Uterus (tissue), 3 donors: ENCODE measurements at regions not wholly inside any gene's neighbourhood (a gene's known extent, or its start where the extent isn't known, plus 50 kb on each side); places are given as distances from the start of the nearest gene placed in this dataset.

Experiments used
- DNase-seq, 2 donors: peaks; one replicate each; pipeline ENCODE4 v3.0.0-alpha.2; 2019 to 2020
- H3K27ac ChIP-seq, 2 donors: fragments of 200-600 bp; sonication (generic); 1 replicate in 1 of 2; 2 replicates in 1 of 2; pipeline ENCODE4 v1.5.1; 2016 to 2018
- H3K27me3 ChIP-seq, 2 donors: fragments of 200-600 bp; sonication (generic); one replicate each; pipeline ENCODE4 v1.5.1; 2018 to 2019; ENCODE audit warnings: control low read depth in 1 of 2
- H3K36me3 ChIP-seq, 2 donors: fragments of 200-600 bp; sonication (generic); one replicate each; pipeline ENCODE4 v1.5.1; 2019; ENCODE audit warnings: control low read depth in 1 of 2
- H3K4me1 ChIP-seq, 2 donors: fragments of 200-600 bp; sonication (generic); one replicate each; pipeline ENCODE4 v1.5.1; 2018 to 2019; ENCODE audit warnings: control low read depth in 1 of 2
- H3K4me3 ChIP-seq, 2 donors: fragments of 200-600 bp; sonication (generic); 1 replicate in 1 of 2; 2 replicates in 1 of 2; pipeline ENCODE4 v1.5.1; 2018 to 2019; ENCODE audit warnings: mild to moderate bottlenecking in 1 of 2
- H3K9me3 ChIP-seq, 2 donors: fragments of 200-600 bp; sonication (generic); one replicate each; pipeline ENCODE4 v1.5.1; 2019; ENCODE audit warnings: control low read depth in 1 of 2
- POLR2A ChIP-seq, 2 donors: fragments of 450-650 bp; IDR thresholded peaks; one replicate each; pipeline ENCODE4 v1.6.1; 2016; ENCODE audit warnings: antibody characterized with exemption in 2 of 2, mild to moderate bottlenecking in 1 of 2, moderate library complexity in 1 of 2
- intact Hi-C: fragments of 100-400 bp; cut with DNase I; formaldehyde crosslinking; loops from one replicate; pipeline ENCODE4 v1.15.1; 2023; ENCODE audit warnings: low total_unique reads
- TF ChIP-seq, protein P1 (sequence below), 4 experiments: fragments of 200-600 bp in 2 of 4; fragments of 450-650 bp in 2 of 4; sonication (generic) in 2 of 4; IDR thresholded peaks; one replicate each; pipeline ENCODE4 v1.5.1; 2016 to 2019; ENCODE audit warnings: antibody characterized with exemption in 4 of 4, mild to moderate bottlenecking in 2 of 4, moderate library complexity in 1 of 4
- donor health status: DM: yes; HTN: yes; CAD: no.

- no peak for TF ChIP-seq POLR2A (IDR thresholded peaks at IDR 0.05)
- TF ChIP-seq, protein P1, sequence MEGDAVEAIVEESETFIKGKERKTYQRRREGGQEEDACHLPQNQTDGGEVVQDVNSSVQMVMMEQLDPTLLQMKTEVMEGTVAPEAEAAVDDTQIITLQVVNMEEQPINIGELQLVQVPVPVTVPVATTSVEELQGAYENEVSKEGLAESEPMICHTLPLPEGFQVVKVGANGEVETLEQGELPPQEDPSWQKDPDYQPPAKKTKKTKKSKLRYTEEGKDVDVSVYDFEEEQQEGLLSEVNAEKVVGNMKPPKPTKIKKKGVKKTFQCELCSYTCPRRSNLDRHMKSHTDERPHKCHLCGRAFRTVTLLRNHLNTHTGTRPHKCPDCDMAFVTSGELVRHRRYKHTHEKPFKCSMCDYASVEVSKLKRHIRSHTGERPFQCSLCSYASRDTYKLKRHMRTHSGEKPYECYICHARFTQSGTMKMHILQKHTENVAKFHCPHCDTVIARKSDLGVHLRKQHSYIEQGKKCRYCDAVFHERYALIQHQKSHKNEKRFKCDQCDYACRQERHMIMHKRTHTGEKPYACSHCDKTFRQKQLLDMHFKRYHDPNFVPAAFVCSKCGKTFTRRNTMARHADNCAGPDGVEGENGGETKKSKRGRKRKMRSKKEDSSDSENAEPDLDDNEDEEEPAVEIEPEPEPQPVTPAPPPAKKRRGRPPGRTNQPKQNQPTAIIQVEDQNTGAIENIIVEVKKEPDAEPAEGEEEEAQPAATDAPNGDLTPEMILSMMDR (IDR thresholded peaks at IDR 0.05), result no peak
- H3K4me3 ChIP-seq, result peak overlapping the region in 1 of 2 donors; percentile 12
- DNase-seq, result no peak
- intact Hi-C loops, result no loop called here
- no peaks in the 10 kb centered on the region for H3K9me3 ChIP-seq
- H3K27ac ChIP-seq, result peak overlapping the region; percentile 67
- peaks cover 0 to 12% of the 10 kb centered on the region in 2 donors for H3K4me1 ChIP-seq
- no peaks in the 10 kb centered on the region for H3K36me3 ChIP-seq
- no peaks in the 10 kb centered on the region for H3K27me3 ChIP-seq
Observed at GRCh38 chr21:16169102-16169511, 439.3 kb downstream of the USP25 start.

DNA sequence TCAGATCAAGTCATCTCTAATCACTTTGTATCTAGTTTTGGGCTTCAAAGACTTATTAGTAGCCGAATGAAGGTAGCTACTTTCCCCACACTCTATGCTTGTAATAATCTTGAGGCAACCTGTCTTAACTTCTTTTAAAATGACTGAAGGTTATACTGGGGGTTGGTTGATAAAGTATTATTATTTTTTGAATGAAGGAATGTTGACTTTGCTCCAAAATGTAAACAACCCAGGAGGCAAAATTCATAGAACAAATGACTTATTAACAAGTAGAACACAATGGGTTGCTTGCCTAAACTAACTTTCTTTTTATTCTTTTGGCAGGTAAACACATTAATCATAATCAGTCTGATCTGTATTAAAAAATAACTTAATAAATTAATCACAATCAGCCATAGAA lies 440.0 kb downstream of the USP25 start:
- no peak for DNase-seq
- Histone ChIP-seq H3K4me1 (peaks cover 0 to 12% of the 10 kb centered on the region in 2 donors), H3K9me3 (no peaks in the 10 kb centered on the region), H3K4me3 (no peak overlapping the region), H3K27me3 (no peaks in the 10 kb centered on the region), H3K36me3 (no peaks in the 10 kb centered on the region), H3K27ac (peak overlapping the region; percentile 67)
- TF ChIP-seq POLR2A (IDR thresholded peaks at IDR 0.05), result no peak
- TF ChIP-seq, protein P1 (IDR thresholded peaks at IDR 0.05), result no peak
- intact Hi-C loops, result no loop called here

GRCh38 chr21:16176570-16176969 lies 446.8 kb downstream of the USP25 start:
- Histone ChIP-seq H3K27ac (peak overlapping the region; percentile 13 to 45), H3K9me3 (no peaks in the 10 kb centered on the region), H3K36me3 (no peaks in the 10 kb centered on the region), H3K4me3 (no peak overlapping the region), H3K4me1 (no peaks in the 10 kb centered on the region), H3K27me3 (no peaks in the 10 kb centered on the region)
- TF ChIP-seq POLR2A (IDR thresholded peaks at IDR 0.05), result no peak
- TF ChIP-seq, protein P1 (IDR thresholded peaks at IDR 0.05), result no peak
- no peak for DNase-seq
- intact Hi-C loops, result no loop called here

DNA sequence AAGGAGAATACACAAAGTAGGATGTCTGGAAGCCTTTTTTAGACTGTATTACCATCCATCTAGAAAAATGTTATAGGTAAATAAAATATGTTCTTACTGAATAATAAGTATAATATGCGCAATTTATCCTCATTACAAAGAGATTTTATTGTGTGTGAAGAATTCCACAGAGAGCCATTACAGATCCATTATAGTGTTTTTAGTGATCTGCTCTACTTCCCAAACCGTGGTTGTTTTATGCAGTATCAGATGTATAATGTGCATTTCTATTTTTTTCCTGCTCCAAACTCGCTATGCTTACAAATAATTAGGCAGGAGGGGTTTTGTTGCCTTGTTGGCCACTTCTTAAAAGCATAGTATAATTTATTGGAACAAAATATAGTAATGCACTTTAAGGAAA lies 447.8 kb downstream of the USP25 start:
- no peak for DNase-seq

DNA sequence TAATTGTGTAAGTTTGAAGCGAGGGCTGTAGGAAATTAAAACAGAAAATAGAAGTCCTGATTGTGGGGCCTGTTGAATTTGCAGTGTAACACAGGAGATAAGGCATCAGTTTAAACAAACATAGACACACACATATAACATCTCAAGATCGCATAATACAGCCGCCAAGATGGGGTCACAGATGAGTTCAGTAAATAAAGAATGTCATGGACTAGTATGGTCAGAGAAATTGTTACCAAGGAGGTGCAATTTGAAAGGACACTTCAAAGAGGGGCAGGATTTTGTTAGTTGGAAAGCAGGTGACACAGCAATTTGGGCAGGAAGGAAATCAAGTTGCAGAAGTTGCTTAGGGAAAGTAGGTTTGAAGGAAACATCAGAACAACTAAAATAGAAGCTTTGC lies 450.0 kb downstream of the USP25 start:
- no peaks in the 10 kb centered on the region for H3K36me3 ChIP-seq
- intact Hi-C loops, result no loop called here
- DNase-seq, result no peak

More for the DNA sequence above, 447.8 kb downstream of the USP25 start:
- TF ChIP-seq, protein P1 (IDR thresholded peaks at IDR 0.05), result no peak
- no peak for TF ChIP-seq POLR2A (IDR thresholded peaks at IDR 0.05)
- Histone ChIP-seq H3K4me1 (no peaks in the 10 kb centered on the region), H3K27me3 (no peaks in the 10 kb centered on the region), H3K9me3 (no peaks in the 10 kb centered on the region), H3K36me3 (no peaks in the 10 kb centered on the region), H3K4me3 (no peak overlapping the region), H3K27ac (peak overlapping the region in 1 of 2 donors; percentile 10)
- intact Hi-C loops, result no loop called here

More for the DNA sequence above, 450.0 kb downstream of the USP25 start:
- Histone ChIP-seq H3K9me3 (no peaks in the 10 kb centered on the region), H3K4me3 (no peak overlapping the region), H3K4me1 (peaks cover 0 to 4% of the 10 kb centered on the region in 2 donors), H3K27me3 (no peaks in the 10 kb centered on the region), H3K27ac (peak overlapping the region; percentile 87 to 95)
- TF ChIP-seq, protein P1 (IDR thresholded peaks at IDR 0.05), result no peak
- no peak for TF ChIP-seq POLR2A (IDR thresholded peaks at IDR 0.05)
